Retinal pigment epithelial cell (primary cell): ENCODE measurements at regions not wholly inside any gene's neighbourhood (a gene's known extent, or its start where the extent isn't known, plus 50 kb on each side); places are given as distances from the start of the nearest gene placed in this dataset.
"Not testable (repeated sequence)": the region's sequence is repeated elsewhere in the genome, so short reads cannot be mapped to it uniquely, and the experiment has no call there.

Experiments used
- DNase-seq: peaks from one replicate; pipeline ENCODE4 v3.0.0-alpha.2; 2010; ENCODE audit warnings: low read depth
- H3K4me3 ChIP-seq: 2 replicates; pipeline ENCODE4 v1.5.1; 2011; ENCODE audit warnings: mild to moderate bottlenecking, low read length, control low read depth, moderate library complexity
- TF ChIP-seq, protein P1 (sequence below): conservative IDR thresholded peaks from 2 replicates; pipeline ENCODE4 v1.5.1; 2011; ENCODE audit warnings: low read depth, low read length, control low read depth, inconsistent platforms

DNA sequence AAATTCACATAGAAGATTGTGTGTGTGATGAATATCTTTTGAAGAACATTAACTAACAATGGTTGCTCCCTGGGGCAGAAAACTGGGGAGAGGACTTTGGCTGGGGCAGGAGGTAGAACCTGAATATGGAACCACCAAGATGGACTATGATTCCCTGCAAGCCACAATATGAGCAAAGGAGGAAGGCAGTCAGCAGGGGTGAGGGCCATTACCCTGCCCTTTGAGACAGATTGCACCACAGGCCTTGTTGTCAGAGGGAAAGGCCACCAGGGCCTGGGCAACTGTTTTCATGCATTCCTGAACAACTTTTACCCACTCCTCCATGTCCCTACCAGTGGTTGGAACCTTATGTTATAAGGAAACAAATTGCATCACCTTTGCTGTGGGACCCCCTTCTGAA is 670.1 kb upstream of the POM121L12 start:
- no peak for DNase-seq
- no peak overlapping the region for H3K4me3 ChIP-seq
- TF ChIP-seq, protein P1, sequence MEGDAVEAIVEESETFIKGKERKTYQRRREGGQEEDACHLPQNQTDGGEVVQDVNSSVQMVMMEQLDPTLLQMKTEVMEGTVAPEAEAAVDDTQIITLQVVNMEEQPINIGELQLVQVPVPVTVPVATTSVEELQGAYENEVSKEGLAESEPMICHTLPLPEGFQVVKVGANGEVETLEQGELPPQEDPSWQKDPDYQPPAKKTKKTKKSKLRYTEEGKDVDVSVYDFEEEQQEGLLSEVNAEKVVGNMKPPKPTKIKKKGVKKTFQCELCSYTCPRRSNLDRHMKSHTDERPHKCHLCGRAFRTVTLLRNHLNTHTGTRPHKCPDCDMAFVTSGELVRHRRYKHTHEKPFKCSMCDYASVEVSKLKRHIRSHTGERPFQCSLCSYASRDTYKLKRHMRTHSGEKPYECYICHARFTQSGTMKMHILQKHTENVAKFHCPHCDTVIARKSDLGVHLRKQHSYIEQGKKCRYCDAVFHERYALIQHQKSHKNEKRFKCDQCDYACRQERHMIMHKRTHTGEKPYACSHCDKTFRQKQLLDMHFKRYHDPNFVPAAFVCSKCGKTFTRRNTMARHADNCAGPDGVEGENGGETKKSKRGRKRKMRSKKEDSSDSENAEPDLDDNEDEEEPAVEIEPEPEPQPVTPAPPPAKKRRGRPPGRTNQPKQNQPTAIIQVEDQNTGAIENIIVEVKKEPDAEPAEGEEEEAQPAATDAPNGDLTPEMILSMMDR, result no peak

- TF ChIP-seq, protein P1, result no peak
- DNase-seq, result no peak
These were observed 672.9 kb upstream of the POM121L12 start for GRCh38 chr7:52362521-52362920.

GRCh38 chr7:52360541-52360940 is 674.9 kb upstream of the POM121L12 start:
- no peak for DNase-seq
- TF ChIP-seq, protein P1, result no peak
- H3K4me3 ChIP-seq, result no peak overlapping the region

More at GRCh38 chr7:52362521-52362920, 672.9 kb upstream of the POM121L12 start:
- no peak overlapping the region for H3K4me3 ChIP-seq

DNA sequence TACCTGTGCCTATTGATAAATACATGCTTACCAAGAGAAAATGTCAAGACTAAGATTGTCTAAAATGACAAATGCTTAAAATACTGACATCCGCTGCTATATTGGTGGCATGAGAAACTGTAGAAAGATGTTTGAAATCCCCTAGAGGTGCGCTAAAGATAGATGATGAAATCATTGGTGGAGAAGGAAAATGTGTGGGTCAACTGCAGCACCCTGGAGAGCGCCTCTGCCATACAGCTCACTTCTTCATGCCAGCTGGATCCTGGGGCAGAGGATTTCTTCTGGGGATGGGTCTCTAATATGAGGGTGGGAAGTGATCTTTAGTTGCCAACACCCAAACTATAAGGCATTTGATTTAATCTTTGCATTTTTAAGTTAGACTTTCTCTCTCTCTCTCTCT is 680.4 kb upstream of the POM121L12 start:
- DNase-seq, result no peak
- H3K4me3 ChIP-seq, result no peak overlapping the region
- TF ChIP-seq, protein P1, result no peak

DNA sequence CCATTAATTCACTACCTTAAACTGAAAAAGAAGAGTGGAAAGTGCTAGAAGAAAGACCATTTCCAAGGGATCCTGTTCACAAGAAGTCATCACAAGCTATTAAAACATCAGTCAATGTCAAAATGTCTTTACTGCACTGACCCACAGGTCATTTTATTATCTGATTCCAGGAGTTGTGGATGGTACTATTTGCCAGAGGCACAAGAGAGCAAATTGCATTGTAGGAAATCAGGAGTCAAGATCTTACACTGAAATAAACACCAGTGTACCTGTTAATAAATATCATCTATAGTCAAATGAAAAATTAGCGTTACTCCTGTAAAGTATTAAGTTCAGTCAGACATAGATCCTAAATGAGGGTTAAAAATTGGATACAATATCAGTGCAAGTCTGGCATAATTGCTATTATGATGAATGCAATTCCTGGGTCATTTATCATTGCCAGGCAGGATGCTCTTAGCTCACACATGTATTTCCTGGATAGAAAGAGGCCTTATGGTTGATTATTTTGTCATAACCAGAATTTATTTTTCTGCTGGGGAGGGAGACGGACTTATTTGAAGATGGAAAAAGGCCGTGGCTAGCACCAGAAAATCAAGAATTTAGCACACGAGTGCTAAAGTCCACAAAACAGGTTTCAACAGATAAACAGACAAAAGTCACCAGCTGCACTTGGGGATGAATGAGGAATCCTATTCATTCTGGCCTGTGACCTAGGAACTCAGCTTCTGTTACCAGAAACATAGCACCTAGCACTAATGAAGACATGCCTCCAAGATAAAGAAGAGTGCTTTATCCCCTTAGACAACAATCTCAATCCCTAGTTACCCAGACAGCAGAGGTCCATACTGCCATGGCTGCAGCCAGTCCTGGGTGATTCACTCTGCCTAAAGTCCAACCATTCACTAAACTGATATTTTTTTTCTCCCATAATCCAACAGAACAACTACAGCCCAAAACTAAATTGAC is 683.1 kb upstream of the POM121L12 start:
- DNase-seq, result no peak
- TF ChIP-seq, protein P1, result no peak
- no peak overlapping the region for H3K4me3 ChIP-seq

GRCh38 chr7:52344015-52344414 is 691.4 kb upstream of the POM121L12 start:
- H3K4me3 ChIP-seq, result no peak overlapping the region
- no peak for DNase-seq
- TF ChIP-seq, protein P1, result no peak

DNA sequence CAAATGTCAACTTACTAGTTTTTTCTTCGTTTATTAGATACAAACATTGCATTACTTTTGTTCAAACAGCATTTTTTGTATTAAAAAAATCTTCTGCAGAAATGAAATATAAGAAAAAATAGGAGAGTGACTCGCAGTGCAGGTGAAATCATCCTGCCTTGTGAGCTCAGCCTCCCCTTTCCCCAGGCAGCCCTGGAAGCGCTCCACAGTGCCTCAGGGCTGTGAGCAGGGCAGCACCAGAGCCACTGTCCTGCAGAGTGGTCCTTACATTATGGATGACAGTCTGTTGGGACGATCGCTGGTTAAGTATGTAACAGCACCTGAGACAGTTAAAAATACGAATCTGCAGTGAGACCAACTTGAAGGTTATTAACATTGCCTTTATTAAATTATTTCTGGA is 695.4 kb upstream of the POM121L12 start:
- TF ChIP-seq, protein P1, result no peak
- no peak overlapping the region for H3K4me3 ChIP-seq
- no peak for DNase-seq

DNA sequence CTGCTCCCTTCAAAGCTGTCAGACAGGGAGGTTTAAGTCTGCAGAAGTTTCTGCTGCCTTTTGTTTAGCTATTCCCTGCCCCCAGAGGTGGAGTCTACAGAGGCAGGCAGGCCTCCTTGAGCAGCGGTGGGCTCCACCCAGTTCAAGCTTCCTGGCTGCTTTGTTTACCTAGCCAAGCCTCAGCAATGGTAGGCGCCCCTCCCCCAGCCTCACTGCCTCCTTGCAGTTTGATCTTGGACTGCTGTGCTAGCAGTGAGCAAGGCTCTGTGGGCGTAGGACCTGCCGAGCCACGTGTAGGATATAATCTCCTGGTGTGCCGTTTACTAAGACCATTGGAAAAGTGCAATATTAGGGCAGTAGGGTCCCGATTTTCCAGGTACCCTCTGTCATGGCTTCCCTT is 707.1 kb upstream of the POM121L12 start:
- not testable (repeated sequence) for DNase-seq, H3K4me3 ChIP-seq
